Ramos (cell line): ENCODE measurements at regions not wholly inside any gene's neighbourhood (a gene's known extent, or its start where the extent isn't known, plus 50 kb on each side); places are given as distances from the start of the nearest gene placed in this dataset.
"Not testable (repeated sequence)": the region's sequence is repeated elsewhere in the genome, so short reads cannot be mapped to it uniquely, and the experiment has no call there.

Source experiments
- in situ Hi-C: fragments of 300-500 bp; cut with MboI; formaldehyde crosslinking; loops from one replicate; pipeline ENCODE4 v1.14.3; 2022; ENCODE audit warnings: low sequenced_read_pairs; ENCODE audit not compliant: unreplicated experiment

DNA sequence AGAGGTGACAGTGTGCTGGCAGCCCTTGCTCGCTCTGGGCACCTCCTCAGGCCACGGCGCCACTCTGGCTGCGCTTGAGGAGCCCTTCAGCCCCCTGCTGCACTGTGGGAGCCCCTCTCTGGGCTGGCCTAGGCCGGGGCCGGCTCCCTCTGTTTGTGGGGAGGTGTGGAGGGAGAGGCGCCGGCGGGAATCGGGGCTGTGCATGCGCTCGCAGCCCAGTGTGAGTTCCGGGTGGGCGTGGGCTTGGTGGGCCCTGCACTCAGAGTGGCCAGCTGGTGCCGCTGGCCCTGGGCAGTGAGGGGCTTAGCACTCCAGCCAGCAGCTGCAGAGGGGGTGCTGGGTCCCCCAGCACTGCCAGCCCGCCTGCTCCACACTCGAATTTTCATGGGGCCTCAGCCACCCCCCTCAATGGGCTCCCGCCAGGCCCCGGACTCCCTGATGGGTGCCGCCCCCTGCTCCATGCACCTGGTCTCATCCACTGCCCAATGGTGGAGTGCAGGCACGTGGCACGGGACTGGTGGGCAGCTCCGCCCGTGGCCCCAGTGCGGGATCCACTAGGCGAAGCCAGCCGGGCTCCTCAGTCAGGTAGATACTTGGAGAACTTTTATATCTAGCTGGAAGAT, 96.7 kb upstream of the BET1 start:
- in situ Hi-C loops, result no loop called here

DNA sequence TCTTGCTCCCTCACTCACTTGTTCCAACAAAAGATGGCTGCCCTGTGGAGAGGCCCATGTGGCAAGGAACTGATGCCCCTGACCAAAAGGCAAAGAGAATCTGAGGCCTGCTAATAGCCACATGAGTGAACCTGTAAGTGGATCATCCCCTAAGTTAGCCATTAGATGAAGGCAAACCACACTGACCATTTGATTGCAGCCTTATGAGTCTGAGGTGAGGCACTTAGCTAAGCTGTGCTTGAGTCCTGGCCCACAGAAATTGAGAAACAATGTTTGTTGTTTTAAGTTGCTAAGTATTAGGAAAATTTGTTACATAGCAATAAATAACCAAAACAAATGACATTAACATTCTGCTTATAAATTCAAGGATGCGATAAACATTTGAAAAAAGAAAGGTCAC, 100.1 kb upstream of the BET1 start:
- in situ Hi-C loops, result no loop called here

DNA sequence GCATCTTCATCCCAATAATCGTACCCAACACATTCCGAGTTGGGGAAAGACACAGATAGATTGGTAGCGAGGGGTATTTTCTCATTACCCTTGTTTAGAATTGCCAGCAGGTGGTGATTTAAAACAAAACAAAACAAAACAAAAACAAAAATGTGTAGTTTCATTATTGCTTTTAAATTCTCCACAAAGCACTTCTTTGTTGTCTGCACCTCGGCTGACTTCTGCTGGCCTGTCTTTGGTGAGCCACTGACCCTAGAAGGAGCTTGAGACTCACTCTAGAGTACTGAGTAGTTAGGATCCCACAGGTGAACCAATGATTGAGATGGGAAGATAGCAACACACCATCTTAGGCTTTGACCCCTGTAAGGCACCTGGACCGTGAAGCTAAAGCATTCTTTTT, 105.4 kb upstream of the BET1 start:
- in situ Hi-C loops, result no loop called here

DNA sequence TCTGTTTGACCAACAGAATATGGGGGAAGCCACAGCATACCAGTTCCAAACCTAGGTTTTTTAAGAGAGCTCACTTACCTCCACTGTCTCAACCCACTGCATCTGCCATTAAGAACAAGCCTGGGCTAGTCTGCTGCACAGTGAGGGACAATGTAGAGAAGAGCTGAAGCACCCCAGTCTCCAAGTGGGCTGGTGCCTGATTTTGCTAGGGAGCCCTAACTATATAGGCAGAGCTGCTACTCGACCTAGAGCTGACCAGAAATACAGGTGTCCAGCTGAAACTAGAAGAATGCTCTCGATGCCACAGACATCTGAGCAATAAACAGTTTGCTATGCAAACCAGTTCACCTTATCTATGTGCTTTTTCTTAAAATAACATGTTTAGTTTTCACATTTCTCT, 106.9 kb upstream of the BET1 start:
- in situ Hi-C loops, result no loop called here

DNA sequence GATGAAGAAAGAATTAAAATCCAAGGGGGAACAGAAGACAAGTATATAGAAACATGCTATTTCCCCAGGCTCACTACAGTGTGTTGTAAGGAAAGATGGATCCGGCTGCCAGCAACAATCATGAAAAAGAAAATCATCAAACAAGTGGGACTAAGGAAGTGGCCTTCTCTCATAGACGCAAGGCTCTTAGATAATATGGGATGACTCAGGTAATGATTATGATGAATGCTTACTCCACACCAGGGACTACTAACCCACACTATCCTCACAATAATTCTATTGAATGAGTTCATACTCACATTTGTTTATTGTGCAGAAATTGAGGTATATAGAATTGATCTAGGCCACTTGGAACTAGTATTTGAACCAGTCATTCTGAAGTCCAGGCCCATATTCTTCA, 111.2 kb upstream of the BET1 start:
- in situ Hi-C loops, result no loop called here

DNA sequence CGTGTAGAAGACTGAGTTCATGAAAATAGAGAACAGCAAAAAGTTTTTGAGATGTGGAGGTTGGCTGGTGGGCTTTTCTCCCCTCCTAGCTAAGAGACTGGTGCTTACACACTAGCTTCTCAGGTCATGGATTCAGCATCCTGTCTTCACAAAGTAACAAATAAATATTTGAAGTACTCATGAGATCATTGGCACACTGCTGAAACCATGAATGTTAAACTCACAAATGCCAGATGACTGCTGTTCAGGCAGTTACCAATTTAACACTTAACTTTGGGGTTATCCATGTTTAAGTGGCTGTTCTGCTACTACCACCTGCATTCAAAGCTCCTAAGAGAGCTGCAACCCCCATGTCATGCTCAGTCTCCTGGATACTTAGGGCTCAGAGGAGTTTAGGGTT, 119.0 kb upstream of the BET1 start:
- in situ Hi-C loops, result no loop called here

DNA sequence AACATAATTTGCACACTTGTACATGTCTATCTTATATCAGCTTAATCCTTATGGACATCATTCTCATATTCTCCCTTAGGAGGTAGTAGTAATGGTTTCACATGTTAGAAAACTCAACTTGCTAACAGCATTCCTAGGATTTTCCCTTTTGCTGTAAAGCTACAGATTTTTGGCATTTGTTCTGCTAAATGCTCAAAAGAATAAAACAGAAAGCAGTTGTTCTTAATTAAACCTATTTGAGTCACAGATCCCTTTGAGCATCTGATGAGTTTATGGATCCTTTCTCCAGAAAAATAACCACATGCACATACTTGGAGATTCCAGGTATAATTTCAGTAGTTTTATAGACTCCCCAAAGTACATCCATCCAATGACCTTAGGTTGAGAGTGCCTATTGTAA, 122.9 kb upstream of the BET1 start:
- in situ Hi-C loops, result no loop called here

DNA sequence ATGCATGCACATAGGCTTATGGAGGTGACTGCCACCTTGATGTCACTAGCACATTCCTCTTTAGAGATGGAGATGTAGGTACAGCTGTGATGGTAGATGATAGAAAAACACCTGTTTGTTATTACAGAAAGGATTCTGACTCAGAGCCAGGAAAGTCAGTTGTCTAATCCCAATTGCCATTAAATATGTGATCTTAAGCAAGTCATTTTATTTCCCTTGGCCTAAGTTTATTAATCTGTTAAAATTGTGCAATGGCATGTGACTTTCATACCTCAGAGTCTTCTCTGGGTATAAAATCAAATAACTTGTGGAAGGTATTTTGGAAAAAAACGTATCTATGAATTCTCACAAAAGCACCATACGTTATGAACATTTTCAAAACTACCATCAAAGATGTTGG, 123.9 kb upstream of the BET1 start:
- in situ Hi-C loops, result no loop called here

DNA sequence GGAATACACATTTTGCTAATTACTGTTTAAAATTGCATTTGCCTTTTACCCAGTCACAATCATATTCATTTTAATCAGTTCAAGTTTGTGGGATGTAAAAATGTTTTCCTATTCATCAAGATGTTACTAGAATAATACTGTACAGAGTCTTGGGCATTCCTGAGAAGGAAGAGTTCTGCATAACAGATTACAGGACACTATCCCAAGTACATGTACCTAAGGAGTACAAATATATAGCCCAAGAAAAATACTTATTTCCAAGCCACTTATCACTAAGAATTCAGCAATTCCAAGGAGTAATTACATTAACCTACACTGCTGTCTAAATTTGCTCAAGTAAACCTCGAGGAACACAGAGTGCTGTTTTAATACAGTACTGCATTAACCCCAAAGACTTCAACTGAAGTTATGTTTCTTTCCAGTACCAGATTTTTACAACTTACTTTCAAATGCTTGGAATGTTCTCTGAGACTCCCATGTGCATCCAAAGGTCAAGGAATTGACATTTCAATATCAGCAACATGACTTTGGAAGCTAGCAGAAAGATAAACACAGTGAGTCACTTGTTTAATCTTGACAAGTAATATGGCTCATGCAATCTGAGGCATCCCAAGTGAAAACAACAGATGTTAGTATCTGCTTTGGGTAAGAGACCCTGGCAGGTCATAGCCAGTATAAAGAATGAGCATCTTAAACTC, 125.4 kb upstream of the BET1 start:
- in situ Hi-C loops, result no loop called here

DNA sequence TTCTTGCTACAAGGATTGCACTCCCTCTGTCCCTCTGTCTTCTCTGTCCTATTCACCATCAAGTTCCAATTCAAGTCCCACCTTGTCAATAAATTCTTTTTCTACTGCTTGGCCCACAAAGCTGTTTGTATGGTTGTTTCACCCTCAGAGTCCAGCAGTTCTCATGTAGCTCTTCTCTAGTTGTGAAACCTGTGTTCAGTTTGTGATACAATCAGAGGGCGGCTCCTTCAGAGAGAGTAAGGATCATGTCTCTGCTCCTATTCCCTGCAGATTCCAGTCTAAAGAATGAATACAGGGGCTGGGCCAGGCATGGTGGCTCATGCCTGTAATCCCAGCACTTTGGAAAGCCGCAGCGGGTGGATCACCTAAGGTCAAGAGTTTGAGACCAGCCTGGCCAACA, 126.6 kb upstream of the BET1 start:
- in situ Hi-C loops, result no loop called here

DNA sequence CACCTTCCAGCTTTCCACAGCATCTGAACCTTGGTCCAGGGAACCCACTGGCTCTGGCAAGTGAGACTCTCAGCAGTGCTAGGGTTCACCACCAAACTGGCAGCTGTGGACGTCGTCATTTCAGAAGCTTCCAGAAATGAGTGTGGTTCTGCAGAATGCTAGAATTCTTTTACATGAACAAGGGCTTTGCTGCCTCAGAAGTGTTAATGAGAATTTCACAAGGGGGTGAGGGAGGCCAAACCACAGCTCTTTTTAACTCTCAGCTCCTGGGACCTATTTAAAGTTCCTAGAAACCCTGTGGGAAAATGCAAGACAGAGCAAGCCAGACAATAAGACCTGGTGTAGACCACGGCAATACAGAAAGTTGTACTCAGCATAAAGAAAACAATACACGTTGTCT, 129.3 kb upstream of the BET1 start:
- in situ Hi-C loops, result no loop called here

DNA sequence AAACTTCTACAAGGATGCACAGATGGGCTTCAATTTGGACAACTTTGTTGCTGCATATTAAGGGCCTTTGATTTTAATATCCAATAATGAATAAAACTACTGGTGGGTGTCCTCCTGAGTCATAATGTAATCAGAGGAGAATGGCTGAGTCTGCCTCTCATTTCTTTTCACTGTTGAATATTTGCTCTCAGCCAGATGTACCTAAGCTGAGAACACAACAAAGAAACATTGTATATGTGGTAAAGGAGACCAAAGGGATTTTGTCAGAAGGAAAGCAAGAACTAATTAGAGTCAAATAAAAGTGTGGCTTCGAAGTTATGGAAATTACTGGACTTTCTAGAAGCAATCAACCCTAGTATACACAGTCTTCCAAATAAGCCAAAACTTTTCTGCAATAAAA, 131.0 kb upstream of the BET1 start:
- in situ Hi-C loops, result no loop called here

DNA sequence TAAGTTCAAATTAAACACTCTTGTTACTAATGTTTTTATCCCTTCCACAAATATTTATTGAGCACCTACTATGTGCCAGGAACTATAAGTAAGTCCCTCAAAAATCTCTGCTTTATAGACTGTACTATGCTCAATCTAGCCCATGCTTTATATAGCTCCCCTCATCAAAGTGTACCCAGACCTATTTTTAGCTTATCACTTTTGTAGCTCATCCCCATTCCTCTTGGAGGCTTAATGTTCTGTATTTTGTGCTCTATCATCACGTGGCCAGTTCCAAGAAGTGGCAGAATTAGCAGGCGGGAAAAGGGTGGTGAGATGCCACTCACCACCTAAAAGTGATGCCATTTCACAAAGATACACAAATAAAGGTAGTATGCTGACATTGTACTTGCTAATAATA, 138.1 kb upstream of the BET1 start:
- in situ Hi-C loops, result no loop called here

DNA sequence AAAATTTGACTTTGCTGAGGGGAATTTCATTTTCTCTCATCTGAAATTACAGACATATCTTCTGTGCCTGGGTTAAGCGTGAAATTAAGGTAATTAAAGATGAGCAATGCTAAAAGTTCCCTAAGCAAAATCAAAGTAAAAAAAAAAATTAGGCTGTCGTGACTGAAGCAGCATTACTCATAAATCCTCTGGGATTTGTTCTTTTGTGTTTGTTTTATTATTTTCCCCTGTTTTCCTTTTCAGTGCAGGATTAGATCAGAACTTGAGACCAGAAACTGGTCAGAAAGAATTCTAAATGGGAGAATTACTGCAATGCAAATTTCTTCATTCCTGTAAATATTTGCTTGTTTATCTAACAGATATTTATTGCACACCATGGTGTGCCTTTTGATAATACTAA, 141.4 kb upstream of the BET1 start:
- in situ Hi-C loops, result no loop called here

DNA sequence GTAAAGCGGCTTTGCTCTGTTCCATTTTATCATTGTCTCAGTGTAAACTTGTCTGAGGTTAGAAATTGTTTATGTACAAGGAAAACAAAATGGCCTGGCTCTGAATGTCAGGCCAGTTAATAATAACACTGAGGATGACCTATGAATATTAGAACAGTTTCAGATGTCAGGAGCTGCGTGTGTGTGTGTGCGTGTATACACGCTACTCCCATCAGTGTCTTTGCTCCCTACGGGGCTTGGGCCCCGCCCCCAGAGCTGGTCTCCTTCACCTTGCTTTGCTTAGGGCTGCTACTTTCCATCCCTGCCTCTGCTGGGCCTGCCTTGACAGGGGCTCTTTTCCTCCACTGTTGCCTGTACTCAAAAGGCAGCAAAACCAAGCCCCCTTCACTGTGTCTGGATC, 142.3 kb upstream of the BET1 start:
- in situ Hi-C loops, result no loop called here

DNA sequence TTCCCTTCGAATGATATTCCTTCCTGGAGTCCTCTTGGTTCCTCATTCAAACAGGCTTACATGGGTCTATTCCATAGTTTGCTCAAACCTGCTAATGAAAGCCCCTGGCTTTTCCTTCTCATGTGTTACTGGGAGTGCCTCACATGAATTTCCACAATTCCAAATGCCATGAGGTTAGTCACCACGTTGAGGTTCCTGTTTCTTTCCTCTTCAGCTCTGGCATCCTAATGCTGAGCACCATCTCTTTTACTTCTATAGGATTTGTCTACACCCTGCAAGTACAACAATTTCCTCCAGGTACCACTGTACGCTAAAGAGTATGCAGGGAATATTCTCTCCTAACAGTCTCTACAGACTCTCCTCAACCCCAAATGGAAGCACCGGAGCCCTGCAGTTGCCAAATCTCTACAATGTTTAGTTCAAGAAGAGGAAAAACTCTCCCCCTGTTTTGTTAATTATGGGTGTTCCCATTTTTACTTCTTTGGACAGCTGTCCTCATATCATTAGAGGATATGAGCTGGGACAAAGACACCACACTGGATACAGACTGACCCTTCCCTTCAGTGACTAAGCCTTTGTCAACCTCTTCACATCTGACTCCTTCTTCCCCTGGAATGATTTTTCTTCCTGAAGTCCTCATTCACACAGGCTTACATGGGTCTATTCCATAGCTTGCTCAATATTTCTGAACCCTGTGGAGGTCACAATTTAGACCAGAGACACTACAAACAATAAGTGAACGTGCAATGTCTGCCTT, 145.8 kb upstream of the BET1 start:
- in situ Hi-C loops, result no loop called here

DNA sequence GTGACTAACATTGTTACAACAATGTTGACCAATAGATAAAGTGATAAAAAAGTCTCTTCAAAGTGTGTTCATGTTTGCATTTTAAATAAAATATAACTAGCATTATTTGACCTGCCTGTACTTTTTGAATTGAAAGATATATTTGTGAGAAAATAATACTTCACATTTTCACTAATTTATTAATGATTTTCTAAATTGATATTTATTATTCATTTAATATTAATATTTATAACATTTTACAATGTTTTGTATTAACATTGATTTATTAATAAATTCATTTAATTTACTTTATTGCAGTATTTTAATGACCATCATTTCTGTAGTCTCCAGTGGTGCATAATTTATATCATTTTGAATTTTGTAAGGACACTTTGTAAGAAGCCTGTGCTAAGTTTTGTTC, 150.0 kb upstream of the BET1 start:
- in situ Hi-C loops, result no loop called here

DNA sequence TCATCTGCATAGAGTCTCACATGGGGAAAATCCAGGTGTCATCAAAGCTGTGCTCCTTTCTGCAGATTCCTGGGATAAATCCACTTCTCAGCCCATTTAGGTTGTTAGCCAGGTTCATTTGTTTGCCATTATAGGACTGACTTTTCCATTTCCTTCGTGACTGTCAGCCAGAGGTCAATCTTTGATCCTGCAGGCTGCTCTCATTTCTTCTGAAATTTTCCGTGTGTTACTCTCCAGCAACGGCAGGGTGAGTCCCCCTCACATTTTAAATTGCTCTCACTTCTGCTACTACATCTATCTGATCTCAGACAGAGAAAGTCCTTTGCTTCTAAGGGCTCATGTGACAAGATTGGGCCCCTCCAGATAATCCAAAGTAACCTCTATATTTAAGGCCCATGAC, 150.7 kb upstream of the BET1 start:
- in situ Hi-C loops, result no loop called here

DNA sequence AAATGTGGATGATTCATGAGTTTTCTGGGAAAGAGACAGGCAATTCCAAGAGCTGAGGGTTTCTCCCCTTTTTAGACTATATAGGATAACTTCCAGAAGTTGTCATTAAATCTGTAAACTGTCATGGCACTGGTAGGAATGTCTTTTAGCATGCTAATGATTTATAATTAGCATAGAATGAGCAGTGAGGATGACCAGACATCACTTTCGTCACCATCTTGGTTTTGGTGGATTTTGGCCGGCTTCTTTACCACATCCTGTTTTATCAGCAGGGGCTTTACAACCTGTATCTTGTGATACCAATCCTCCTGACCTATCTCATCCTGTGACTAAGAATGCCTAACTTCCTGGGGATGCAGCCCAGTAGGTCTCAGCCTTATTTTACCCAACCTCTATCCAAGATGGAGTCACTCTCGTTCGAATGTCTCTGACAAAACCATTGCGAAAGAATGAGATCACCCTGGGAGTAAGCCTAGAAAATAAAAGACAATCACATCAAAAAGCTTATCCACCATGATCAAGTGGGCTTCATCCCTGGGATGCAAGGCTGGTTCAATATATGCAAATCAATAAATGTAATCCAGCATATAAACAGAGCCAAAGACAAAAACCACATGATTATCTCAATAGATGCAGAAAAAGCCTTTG, 153.6 kb upstream of the BET1 start:
- in situ Hi-C loops, result not testable (repeated sequence)

DNA sequence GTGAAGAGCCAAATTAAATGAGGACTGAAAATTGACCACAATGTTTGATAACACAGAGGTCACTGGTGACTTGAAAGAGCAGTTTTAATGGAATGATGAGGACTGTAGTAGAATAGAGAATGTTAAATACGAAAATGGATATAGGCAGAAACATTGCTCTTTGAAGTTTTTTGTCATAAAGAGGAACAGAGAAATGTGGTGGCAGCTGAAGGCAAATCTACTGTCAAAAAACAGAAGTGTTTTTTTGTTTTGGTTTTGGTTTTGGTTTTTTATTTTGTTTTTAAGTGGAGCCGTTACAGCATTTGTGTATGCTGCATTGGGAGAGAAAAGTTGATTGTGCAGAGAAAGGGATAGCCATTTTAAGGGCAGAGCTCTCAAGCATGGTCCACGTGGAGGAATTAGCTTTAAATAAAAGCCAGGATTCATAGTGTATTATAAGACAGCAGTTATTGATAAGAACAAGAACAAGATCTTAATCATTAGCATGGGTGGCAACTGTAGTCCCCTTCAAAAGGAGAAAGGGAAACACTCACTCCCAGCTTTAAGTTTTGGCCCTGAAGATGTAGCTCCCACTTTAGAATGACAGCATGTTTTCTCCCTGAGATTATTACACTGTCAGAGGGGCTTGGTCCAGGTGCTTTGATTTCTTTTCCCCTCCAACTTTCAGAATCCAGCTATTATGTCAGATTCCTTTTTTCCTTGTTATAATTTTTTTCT, 156.7 kb upstream of the BET1 start:
- in situ Hi-C loops, result no loop called here

DNA sequence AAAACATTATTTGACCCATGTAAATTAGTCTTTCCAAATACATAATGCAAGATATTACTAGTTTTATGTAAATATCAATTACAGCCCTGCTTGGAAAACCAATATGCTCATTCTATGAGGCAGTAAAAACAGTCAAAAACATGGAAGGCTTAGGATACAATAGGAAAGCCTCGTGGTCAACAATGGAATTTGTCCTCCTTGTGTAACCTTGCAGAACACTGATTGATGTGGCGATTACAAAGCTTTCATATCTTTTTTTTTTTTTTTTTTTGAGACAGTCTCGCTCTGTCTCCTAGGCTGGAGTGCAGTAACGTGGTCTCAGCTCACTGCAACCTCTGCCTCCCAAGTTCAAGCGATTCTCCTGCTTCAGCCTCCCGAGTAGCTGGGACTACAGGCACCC, 157.3 kb upstream of the BET1 start:
- in situ Hi-C loops, result no loop called here
